ENCODE measurements at regions not wholly inside any gene's neighbourhood (a gene's known extent, or its start where the extent isn't known, plus 50 kb on each side); places are given as distances from the start of the nearest gene placed in this dataset.

- no peak for DNase-seq
These were observed 81.3 kb upstream of the TNS3 start for GRCh38 chr7:47663213-47663612.

- no peak for DNase-seq
These were observed 79.3 kb upstream of the TNS3 start for GRCh38 chr7:47661051-47661714.

GRCh38 chr7:47659664-47660462, 78.0 kb upstream of the TNS3 start:
- DNase-seq = no peak

GRCh38 chr7:47658886-47659635, 77.2 kb upstream of the TNS3 start:
- DNase-seq = no peak

GRCh38 chr7:47657126-47657525, 75.2 kb upstream of the TNS3 start:
- no peak for DNase-seq

- DNase-seq = no peak
These were observed 72.9 kb upstream of the TNS3 start for GRCh38 chr7:47654672-47655298.

GRCh38 chr7:47653550-47654411, 71.9 kb upstream of the TNS3 start:
- no peak for DNase-seq

- DNase-seq = no peak
These were observed 70.7 kb upstream of the TNS3 start for GRCh38 chr7:47652591-47652990.

GRCh38 chr7:47651355-47652317, 69.7 kb upstream of the TNS3 start:
- DNase-seq = no peak

GRCh38 chr7:47649919-47650318, 68.0 kb upstream of the TNS3 start:
- DNase-seq = no peak

- no peak for DNase-seq
These were observed 66.5 kb upstream of the TNS3 start for GRCh38 chr7:47648275-47648925.

GRCh38 chr7:47647918-47648250, 66.0 kb upstream of the TNS3 start:
- DNase-seq = no peak

GRCh38 chr7:47647181-47647917, 65.4 kb upstream of the TNS3 start:
- no peak for DNase-seq

GRCh38 chr7:47643716-47644400, 61.9 kb upstream of the TNS3 start:
- DNase-seq = no peak

- no peak for DNase-seq
These were observed 58.4 kb upstream of the TNS3 start for GRCh38 chr7:47640265-47640664.

GRCh38 chr7:47639495-47640110, 57.7 kb upstream of the TNS3 start:
- DNase-seq = no peak

GRCh38 chr7:47638679-47639315, 56.9 kb upstream of the TNS3 start:
- no peak for DNase-seq

- DNase-seq = no peak
These were observed 54.7 kb upstream of the TNS3 start for GRCh38 chr7:47636433-47637175.
